ENCODE measurements at regions not wholly inside any gene's neighbourhood (a gene's known extent, or its start where the extent isn't known, plus 50 kb on each side); places are given as distances from the start of the nearest gene placed in this dataset.

GRCh38 chr1:168480997-168481396 lies 62.8 kb downstream of the XCL2 start:
- no peak for TF ChIP-seq CTCF (IDR thresholded peaks at IDR 0.05 in 4 of 5, conservative IDR thresholded peaks at IDR 0.05 in 1 of 5)
- TF ChIP-seq POLR2A (IDR thresholded peaks at IDR 0.05): no peak
